8988T (cell line): ENCODE measurements at regions not wholly inside any gene's neighbourhood (a gene's known extent, or its start where the extent isn't known, plus 50 kb on each side); places are given as distances from the start of the nearest gene placed in this dataset.

ENCODE experiments used
- DNase-seq: peaks from one replicate; pipeline ENCODE4 v3.0.0; 2011

DNA sequence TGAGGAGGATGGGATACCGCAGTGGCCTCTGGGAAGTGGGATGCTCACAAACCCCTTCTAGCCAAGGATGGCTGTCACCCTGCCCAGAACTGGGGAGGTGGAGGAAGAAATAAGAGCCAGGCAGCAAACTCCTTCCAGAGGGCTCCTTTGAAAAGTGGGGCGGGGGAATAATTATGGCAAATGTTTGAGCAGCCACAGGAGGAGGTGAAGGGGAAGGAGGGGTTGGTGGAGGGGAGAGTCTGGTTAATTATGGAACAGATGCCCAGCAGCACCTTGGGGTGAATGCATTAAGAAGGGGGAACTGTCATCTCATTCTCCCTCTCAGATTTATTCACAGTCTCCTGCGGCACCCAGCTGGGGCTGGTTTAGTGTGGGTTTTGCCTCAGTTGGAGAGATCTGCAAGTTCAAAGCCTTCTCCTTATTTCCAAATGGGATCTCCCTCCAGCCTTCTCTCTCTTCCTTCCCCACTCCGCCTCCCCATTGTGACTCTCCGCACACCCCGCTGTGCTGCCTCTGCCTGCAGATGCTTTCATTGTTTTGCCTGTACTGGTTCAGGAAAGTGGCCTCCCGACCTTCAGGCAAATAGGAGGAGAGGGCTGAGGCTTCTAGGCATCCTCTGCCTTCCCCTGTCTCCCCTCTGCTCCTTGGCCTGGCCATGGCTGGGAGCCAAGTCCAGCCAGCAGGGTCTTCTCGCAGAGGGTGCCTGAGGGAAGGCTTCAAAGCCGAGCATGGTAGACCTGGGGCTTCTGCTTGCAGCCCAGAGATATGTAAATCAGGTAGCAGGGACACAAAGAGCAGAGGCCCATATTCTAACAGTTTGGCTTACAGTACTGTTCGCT lies 457.2 kb upstream of the MEX3C start:
- no peak for DNase-seq

DNA sequence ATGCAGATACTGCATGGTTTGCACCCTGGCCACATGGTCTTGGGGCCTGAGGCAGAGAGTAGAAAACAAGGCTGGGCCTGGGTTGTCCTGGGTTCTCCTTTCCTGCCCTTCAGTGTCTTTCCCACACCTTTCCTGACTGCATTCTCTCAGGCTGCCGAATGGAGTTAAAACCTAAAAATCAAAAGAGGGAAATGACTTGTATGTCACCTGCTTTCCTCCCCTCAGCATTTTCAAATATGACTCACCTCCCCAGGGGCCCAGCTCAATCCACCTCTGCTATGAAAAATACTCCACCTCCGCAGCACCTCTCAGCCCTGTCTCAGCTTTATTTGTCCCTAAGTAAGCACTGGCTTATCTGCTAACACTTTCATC lies 457.8 kb upstream of the MEX3C start:
- no peak for DNase-seq

DNA sequence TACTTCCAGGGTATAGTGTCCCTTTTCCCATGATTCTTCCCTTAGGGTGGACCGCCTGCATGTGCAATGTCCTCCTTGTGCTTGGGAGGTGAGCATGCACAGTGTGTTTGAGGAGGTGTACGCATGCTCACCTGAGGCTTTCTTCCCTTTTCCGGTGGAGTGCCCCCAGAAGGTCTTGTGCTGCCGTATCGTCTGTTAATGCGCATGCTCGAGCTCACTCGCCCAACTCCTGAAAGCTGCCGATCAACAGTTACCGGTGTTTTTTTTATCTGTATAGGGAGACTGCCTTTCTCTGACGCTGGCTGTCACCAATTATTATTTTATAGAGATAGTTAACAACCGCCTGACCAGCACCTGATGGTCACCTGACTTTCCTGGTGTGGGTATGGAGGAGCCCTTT lies 458.8 kb upstream of the MEX3C start:
- no peak for DNase-seq

DNA sequence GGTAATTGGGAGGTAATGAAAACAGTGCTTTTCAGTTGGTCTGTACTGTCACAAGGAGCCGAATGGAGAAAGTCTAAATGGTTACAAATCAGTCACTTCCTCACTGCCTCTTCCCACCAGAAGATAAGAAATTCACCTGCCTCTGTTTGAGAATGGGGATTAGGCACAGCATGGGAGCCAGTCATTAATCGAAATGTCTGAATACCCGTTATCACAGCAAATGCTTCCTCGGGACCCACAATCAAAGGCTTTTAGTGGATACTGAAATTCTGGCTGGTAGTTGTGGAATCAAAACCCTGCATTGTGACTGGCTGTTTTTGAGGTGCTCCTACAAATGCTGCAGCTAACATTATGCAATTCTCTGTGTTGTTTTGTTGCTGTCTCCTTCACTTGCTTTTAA lies 461.0 kb upstream of the MEX3C start:
- no peak for DNase-seq

DNA sequence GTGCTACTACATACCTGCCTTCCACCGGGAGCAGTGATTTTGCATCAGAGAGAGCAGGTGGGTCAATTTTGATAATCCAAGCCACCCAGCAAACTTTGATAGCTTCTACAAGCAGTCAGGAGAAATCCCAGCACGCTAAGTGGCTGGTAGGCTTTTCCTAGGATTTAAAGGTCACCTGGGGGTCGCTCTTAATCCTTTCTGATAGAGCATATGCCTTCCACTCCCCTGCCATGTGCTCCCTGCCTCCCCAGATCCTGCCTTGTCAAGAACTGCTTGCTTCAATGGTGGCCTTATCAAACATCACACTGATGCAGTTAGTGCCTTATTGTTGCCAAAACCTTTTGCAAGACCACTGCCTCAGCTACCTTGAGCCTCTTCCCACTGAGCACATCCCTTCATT lies 462.3 kb upstream of the MEX3C start:
- no peak for DNase-seq

DNA sequence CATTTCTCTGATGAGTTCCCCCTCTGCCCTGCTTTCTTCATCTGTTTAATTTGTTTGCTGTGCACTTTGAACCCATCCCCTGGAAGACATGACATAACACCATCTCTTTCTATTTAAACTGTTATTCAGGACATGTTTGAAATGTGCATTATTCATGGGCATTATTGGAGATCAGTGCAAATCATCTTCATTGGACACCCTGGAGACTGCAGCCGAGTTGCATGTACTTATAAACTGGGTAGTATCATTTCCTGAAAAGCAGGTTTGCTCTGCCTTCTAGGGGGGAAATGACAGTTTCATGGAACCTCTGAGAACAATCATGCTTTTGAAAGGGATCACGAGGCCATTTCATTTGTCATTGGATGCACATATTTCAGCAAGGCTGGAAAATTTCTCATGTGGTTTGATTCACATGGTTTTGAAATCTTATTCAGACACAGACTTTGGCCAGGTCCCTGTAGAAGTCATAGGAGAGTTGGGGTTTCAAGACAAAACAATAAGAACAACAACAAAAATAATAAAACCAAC lies 462.8 kb upstream of the MEX3C start:
- DNase-seq: no peak

DNA sequence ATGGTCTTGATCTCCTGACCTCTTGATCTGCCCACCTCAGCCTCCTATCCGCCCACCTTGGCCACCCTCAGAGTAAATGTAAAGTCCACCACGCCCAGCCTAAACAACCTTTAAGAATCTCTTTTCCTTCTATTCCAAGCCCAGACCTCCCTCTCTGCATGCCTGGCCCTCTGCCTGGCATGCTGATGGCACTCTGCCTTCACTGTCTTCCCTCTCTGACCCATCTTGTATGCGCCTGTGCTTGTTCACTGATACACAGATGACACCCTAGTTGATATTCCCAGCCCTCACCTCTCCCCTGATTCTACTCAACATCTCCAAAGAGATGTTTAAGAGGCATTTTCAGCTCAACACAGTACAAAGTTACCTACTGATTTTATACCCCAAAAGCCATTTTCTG lies 466.8 kb upstream of the MEX3C start:
- DNase-seq: no peak

DNA sequence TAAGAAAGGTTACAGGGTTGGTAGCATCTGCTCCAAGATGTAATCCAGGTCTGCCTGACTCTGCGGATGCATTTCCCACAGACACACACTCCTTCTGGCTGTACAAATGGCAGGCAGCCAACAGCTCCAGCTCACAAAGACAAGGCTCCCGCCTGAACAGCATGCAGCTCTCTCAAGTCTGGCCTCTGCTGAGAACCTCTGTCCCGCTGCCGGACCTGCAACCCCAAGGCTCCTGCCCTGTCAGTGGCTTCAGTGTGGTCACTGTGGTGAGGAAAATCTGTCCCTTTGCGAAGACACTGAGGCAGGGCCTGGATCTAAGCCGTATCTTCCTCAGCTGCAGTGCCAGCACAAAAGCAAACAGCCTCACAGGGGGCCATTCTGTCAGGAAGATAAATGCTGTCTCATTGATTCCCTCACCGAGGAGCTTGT lies 469.3 kb upstream of the MEX3C start:
- DNase-seq: no peak

DNA sequence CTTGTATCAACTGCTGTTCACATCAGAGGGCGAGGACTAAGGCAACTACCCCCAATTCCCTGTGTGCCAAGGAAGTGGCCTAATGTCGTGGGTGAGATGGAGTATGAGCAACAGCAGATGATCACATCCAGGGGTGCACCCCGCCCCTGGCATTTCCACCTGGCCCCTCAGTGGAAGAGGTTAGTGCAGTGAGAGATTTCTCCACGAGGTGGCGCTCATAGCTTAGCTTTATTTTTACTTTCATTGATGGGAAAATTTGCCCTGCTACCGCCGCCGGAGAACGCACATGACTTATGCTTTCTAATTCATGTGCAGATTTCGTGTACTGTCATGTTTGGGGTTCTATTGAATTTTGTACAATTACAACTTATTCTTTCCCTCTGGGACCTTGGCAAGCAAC lies 470.6 kb upstream of the MEX3C start:
- no peak for DNase-seq

DNA sequence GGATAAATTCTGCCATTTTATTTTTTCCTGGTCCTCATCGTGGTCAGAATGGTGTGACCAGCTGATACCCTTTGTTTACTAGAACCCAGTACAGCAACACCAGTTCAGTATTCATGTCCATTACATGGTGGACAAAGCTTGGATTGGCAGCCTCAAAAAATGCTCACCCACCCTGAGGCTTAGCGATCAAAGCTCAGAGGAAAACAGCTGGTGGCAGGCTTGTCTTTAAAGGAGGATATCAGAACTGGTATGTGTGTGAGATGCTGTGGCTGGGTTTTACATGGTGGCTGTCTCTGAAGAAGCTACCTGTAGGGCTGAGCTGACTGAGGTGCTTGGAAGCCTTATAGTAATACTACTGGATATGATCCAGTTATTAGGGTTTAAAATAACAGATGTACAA lies 471.1 kb upstream of the MEX3C start:
- DNase-seq: no peak

DNA sequence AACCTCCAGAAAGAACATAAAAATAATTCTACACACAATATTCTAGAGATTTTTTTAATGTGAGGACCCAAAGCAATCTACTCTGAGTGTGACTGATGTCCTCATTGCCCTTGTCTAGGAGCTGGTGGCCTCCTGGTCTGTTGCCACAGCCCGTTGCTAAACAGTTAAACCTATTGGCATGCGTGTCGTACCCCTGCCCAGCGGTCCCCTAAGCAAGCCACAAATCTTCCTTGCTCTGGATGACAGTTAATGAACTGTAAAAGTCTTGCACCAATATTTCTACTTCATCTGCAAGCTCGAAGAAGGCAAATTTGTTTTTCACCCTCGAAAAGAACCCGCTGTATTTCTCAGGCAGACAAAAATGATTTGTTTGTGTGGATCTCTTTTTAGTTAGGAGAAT lies 489.1 kb upstream of the MEX3C start:
- DNase-seq: no peak

DNA sequence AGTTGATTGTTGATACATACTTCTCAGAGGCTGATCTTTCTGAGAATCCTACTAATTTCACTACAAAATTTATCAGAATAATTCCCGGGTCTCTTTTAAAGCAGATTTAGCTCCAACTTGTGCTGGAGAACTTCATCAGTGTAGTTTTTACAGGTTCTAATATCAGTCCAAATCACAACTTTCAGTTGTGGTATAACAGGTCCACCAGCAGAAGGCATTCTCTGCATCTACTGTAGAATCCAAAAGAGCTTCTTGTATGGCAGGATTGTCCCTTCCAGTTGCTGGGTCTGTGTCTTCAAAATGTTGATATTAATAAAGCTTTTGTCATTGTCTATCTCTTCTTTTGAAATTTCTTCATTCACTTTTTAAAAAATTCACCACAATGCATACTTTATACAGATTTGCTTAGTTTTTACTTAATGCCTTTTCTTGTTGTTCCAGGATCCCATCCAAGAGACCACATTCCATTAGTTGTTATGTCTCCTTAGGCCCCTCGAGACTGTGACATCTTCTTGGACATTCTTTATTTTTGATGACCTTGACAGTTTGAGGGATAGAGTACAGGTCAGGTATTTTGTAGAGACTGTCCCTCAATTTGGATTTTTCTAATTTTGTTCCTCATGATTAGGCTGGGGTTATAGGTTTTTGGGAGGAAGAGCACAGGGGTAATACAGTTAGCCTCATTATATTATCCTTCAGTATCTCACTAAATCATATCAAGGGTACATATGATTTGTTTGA lies 490.5 kb upstream of the MEX3C start:
- DNase-seq: no peak

DNA sequence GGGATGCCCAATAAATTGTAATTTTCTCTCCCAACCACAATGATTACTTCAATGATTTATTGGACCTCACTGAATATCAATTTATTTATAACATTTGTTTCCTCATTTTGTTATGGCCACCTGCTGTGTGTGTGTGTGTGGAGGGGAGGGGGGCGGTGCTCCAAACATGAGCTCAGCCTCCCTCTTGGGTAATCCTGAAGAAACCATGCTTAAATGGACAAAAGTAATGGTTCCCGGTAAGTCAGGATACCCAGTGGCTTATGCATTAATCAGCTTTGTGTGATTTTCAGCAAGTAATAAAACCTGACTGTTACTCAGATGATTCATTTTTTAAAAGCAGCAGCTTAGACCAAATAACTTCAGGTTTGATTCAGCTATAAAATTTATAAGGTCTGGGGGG lies 495.1 kb upstream of the MEX3C start:
- DNase-seq: no peak

DNA sequence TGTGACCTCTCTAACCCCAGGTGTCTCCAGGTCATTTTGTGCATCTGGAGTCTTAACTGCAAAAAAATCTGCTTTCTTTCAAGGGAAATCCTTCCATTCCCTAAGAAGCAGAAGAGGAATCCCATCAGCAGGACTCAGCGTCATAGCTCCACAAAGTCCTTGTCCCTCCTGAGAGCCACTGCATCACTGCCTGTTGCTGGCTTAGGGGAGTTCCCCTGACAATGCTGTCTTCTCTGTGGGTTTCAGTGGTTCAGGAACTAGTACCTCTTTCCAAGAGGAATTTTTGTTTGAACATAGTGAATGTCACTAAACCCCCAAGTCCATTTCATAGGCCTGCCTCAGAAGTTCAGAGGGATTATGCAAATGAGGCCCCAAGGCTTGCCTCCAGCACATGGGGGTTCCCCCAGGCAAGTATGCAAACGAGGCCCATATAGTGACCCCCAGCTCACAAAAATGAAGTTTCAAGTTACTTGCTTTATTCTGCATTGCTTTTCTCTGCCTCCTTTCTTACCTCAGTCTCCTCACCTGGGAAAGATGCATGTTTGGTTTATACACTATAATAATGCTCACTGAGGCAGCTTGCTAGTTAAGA lies 513.9 kb upstream of the MEX3C start:
- no peak for DNase-seq

DNA sequence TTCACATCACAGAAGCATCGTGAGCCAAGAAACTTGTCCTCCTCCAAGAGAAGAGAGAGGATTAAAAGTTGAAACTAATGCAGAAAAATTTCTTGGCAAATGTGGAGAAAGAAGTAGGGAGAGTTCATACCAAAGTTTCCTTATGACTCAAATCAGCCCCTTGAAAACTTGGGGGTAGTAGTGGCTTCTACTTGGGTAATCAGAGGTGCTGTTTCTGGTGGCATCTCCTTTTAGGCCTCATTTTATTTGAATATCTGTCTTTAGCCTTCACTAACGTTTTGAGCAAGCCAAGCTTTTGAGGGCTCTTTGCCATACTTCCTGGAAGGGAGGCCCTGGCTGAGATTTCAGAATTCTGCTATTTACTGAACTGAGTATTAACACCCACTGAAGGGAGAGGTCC lies 515.3 kb upstream of the MEX3C start:
- no peak for DNase-seq

DNA sequence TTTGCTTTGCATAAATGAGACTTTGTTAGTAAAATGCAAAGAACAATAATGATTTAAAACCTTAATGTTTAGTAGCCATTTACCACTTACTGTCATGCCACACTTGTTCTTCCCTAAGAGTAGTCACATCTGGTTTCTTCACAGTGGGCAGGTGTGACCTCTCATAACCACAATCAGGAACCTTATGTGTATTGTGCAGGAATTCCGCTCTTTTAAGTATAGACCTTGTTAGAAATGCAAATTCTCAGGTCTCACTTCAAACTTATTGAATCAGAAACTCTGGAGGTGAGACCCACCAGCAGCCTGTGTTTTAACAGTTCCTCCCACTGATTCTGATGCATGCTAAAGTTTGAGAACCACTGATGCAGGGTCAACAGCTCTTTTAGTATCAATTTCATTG lies 518.8 kb upstream of the MEX3C start:
- no peak for DNase-seq

DNA sequence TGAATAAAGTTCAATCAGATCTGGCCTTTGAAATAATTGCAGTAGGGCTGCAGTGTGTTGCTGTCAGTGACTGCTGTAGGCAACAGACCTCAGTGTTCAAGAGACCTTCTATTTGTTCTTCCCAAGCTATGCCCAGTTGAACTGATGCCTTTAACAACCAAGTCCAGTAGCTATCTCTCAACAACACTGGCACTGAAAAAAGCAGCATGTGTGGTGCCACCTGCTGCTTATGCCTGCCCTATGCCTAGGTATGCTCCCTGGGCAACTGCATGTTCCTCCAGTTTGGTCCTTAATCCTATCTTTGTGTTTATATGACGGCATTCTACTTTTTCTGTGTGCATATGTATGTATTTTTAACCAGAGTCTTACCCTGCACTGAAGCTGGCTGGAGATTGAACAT lies 523.9 kb upstream of the MEX3C start:
- DNase-seq: no peak

DNA sequence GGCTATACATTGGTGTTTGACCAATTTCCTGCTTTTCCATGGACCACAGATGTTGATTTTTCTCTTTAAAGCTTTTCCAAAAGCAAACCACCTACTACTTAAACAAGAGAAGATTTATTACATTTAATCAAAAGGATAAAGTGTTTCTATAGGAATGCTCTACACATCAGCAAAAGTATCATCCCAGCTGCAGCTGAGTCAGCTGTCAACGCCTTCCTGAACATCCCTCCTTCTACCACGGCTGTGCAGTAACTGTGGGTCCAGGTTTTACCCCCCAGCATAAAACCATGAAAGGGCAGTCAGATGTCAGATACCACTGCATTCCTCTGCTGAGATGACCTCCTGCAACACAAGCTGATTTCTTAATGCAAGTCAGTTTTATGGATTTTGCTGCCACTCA lies 524.5 kb upstream of the MEX3C start:
- DNase-seq: no peak

DNA sequence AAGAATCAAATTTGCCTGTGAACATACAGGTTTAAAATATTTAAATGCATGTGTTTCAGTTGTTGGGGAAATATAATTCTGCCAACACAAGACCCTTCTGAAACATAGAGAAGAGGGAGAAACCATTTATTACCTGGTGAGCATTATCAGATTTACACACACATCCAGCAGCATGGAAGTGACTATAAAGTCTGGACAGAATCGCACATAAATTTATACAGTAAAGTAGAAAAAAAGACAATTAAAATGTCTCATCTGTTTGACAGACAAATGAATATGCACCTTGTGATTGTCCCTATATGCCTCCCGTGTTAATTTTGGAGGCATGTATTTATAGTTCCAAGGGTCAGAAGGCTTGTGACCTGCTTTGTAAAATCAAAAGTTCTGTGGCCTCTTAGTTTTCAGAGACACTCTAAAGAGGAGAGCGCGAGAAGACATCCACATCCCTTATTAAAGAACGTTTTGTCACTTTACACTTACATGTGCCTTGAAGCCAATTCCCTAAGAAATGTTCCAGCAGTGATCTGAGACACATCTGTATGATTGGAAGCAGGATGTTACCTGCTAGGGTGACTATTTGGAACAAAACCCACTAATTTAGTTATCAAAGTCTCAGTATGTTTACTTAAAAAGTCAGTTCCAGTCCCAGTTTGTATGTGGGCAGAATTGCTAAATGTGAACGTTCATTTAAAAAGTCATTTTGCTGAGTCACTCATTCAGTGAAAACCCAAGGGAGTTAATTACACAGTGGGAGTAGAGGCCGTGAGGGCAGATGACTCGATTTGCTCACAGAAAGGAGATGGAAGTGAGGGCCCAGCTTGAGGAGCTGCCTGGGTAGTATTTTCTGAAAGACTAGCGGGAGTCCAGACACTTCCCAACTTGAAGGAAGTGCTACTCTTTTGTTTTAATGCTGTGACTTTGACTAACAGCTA lies 527.6 kb upstream of the MEX3C start:
- DNase-seq: no peak

DNA sequence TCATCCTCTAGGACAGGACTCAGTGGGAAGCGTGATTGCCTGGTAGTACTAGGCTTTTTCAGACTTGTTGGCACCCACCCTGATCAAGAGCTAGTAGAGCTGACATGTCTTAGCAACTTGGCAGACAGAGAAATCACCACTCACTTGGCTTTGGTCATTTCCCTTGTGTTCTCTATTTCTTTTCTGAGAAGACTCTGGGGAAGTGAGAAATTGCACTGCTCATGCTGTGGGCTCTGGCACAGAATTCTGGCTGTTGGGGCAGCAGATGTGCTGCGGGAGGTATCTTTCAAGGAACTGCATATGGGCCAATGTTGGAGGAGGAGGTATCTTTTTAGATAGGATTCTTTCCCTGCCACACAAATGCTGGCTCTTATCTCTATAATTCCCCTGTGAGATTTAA lies 529.1 kb upstream of the MEX3C start:
- DNase-seq: no peak

DNA sequence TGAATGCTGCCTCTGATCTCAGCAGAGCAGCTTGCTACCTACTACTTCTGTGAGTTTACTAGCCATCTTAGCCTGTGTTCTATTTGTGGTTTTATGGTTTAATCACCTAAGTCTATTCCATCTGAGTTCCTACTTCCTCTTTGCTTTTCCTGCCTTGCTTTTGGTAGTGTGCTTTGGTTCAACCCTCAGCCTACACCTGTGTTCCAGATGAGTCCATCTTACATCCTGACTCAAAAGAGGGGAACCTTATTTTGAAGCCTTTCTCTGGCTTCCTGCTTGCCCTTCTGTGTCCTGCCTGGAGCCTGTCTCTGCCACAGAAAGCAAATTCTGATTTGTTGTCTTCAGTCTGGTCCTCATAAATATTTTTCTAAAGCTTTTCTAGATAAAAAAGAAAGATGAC lies 530.3 kb upstream of the MEX3C start:
- DNase-seq: no peak

DNA sequence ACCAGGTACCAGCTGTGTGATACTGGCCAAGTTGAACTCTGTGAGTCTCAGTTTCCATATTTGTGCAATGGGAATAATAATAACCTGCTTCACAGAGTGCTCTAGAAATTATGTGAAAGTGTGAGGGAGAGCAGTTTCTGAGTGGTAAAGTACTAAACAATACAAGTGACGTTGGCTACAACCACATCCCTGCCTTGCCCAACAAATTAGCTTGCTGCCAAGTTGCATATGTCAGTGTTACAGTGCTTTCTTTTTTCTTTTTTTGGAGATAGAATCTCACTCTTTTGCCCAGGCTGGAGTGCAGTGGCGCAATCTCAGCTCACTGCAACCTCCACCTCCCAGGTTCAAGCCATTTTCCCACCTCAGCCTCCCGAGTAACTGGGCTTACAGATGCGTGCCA lies 533.6 kb upstream of the MEX3C start:
- DNase-seq: no peak

DNA sequence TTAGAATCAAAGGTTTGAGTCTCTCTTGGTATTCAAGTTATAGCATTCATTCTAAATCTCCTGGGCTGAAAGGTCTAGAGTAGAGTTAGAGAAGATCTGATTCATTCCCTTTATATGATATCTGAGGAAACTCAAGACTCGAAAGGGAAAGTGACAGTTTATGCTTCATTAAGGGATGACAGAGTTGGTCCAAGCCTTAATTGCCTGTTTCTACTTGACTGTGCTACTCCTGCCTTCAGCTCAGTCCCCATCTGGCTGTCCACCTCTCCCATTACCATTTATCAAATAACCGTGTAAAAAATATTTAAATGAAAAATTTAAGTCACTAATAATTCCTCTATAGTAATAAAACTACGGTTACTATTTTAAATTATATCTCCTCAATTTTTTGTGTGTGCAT lies 537.1 kb upstream of the MEX3C start:
- DNase-seq: no peak
